Renal cortex interstitium (tissue), 11 donors: ENCODE measurements at regions not wholly inside any gene's neighbourhood (a gene's known extent, or its start where the extent isn't known, plus 50 kb on each side); places are given as distances from the start of the nearest gene placed in this dataset.

Experiments
- DNase-seq, 11 donors: peaks; one replicate each; pipeline ENCODE4 v3.0.0-alpha.2; 2013; ENCODE audit warnings: low read depth in 9 of 11, low spot score in 4 of 11; ENCODE audit errors: extremely low read depth in 1 of 11

GRCh38 chr20:6831461-6831860 lies 64.0 kb downstream of the BMP2 start:
- no peak for DNase-seq

DNA sequence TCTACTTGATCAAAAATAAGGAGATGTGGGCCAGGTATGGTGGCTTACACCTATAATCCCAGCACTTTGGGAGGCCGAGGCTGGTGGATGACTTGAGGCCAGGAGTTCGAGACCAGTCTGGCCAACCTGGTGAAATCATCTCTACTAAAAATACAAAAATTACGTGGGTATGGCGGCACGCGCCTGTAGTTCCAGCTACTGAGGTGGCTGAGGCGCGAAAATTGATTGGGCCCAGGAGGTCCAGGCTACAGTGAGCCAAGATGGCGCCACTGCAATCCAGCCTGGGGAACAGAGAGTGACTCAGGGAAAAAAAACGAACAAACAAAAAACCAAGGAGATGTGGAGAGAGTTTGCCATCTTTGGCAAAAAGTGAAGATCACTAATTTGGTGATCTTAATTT lies 65.3 kb downstream of the BMP2 start:
- no peak for DNase-seq

GRCh38 chr20:6835609-6836008 lies 68.1 kb downstream of the BMP2 start:
- DNase-seq = no peak

DNA sequence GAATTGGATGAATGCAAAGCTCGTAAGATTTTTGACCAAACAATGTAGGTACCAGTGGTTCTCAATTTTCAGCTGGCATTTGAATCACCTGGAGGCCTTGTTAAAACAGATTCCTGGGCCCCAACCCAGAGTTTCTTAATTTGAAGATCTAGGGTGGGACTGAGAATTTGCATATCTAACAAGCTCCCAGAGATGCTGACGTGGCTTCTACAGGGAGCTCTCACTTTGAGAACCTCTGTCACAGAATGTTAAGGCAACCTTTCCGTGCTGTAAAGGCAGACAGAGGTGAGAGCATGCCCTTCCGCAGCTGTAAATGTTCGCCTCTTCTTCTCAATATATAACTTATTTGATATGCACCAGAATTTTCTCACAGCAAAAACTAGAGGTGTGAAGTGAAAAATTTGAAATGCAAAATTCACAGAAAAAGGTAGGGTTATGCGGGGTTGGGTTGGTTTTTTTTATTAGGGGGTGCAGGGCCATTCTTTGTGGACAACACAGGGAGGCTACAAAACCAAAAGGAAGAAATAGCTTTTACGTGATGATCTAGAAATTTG lies 69.4 kb downstream of the BMP2 start:
- no peak for DNase-seq

DNA sequence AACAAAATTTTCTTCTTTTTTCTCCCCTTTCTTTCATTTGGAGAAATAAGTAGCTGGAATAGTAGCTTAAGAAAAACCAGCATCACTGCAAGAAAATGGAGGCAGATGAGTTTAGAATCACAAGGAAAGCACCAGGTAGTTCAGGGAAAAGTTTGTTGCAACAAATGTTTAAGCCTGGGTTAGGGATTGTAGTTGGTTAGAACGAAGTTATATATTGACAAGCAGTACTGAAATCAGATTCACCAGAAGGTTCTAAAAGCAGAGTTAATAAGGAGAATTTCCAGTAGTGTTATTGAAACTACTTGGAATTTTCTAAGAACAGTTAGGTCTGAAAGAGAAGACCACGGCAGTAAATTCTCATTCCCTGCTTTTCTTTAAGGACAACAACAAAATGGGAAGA lies 70.2 kb downstream of the BMP2 start:
- DNase-seq = no peak

GRCh38 chr20:6838181-6838826 lies 70.8 kb downstream of the BMP2 start:
- peak in 4 of 11 donors; percentile 12 to 42 (median 26) for DNase-seq

DNA sequence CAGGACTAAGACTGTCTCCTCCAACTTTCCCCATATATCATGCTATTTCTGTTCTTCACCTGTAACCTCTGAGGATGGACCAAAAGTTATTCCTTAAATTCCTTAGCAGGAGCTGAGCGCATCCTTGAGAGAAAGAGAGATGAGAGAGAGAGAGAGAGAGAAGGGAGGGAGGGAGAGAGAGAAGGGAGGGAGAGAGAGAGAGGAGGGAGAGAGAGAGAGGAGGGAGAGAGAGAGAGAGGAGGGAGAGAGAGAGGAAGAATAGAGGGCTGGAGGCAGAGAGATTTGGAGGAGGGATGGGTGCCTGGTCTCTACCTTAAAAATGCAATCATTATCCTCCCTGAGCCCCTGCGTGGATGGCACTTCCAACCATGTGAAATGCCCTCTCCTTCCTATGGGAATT lies 73.6 kb downstream of the BMP2 start:
- DNase-seq = no peak

DNA sequence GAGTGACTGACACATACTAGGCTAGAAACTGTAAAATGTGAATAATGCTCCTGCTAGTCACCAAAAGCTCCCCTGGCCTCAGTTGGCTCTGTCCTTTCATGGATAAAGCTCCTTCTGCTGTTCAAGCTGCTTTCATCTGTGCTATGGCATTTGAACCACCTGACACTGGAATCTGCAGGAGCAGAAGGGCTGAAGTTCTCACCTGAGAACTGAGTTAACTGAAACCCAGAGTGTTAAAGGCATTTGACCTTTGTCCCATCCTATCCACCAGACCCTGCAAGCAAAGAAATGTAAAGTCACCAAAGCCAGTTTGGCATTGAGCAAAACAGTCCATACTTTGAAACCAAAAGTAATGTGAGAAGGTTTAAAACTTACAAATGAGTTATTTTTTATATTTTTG lies 77.7 kb downstream of the BMP2 start:
- DNase-seq = peak in 1 of 11 donors; percentile 24

GRCh38 chr20:6848041-6848440 lies 80.6 kb downstream of the BMP2 start:
- DNase-seq = no peak

DNA sequence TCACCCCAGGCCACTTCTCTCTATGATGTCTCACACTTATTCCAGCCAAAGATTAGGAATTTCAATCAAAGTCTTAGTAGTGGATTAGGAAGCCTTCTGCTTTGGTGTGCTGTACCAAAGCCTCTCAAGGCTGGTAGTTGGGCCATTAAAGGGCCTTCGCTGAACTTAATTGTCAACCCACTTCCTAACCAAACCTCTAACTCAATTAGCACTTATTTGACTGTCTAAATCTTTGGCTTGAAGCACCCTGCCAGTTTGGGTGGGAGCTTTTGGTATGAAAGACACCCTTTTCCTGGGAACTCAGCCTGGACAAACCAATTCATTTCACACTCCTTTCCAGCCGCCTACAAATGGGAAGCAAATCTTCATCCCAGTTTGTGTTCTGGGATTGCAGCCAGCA lies 81.5 kb downstream of the BMP2 start:
- DNase-seq = no peak

- no peak for DNase-seq
These were observed 83.7 kb downstream of the BMP2 start for GRCh38 chr20:6851136-6851535.

DNA sequence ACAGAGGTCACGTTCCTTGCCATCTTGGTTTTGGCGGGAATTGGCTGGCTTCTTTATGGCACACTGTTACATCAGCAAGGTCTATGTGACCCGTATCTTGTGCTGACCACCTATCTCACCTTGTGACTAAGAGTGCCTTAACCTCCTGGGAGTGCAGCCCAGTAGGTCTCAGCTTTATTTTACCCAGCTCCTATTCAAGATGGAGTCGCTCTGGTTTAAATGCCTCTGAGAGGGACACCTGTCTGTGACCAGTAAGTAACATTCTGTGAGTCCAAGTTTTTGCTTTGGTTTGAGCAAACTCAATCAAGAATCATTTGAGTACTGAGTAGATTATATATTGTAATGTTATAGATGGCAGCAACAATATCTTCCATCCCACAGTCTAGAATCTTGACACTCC lies 85.0 kb downstream of the BMP2 start:
- no peak for DNase-seq

DNA sequence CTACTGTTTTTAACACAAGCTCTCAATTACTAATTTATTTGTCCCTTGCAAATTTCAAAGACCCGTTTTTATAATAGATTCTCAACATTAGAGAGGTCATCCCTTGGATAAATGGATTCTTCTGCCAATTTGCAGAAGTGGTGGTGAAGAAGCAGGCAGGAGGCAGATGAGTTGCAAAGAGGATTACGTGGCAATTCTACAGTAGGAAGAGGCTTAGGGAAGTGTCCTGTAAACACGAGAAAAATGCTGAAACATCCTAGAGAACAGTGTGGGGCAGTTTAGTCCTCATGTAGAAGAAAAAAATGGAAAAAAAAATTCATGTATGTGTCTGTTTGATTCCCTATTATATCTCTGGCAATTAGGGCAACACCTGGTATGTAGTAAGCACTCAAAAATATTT lies 87.6 kb downstream of the BMP2 start:
- no peak for DNase-seq

GRCh38 chr20:6855796-6856195 lies 88.3 kb downstream of the BMP2 start:
- DNase-seq = no peak

DNA sequence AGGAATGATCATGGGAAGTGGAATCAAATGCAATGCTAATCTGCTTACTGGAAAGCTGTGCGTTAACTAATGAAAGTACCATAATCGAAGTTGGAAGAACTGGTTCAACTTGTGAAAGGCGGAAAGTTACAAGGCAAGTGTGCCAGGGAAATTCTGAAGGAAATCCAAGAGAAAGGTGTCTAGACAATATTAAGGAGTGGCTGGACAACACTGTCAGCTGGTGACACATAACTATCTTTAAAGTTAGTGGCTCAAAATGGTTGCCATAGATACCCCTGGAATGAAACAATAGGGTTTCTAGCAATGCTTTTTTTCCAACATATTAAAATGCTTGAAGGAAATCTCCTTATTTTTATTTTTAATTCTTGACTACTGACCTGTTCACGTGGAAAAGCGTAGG lies 90.4 kb downstream of the BMP2 start:
- no peak for DNase-seq

DNA sequence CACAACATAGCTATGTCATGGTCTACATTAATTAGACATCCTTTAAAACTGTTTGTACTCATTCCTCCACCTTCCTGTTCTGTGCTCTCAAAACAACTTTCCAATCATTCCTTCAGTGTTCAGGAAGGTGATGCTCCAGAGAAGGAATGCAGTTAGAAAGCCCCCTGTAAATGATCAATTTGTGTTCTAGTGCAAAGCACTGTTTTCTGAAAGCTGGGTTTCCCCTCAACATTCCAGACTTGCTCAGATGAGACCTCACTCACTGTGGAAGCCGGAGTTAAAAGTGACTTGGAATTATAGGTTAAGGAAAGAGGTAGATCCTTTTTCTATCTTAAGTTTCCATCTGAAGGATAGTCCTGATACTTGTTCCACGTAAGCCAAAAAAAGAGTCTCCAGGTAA lies 95.9 kb downstream of the BMP2 start:
- peak in 1 of 11 donors; percentile 55 for DNase-seq

DNA sequence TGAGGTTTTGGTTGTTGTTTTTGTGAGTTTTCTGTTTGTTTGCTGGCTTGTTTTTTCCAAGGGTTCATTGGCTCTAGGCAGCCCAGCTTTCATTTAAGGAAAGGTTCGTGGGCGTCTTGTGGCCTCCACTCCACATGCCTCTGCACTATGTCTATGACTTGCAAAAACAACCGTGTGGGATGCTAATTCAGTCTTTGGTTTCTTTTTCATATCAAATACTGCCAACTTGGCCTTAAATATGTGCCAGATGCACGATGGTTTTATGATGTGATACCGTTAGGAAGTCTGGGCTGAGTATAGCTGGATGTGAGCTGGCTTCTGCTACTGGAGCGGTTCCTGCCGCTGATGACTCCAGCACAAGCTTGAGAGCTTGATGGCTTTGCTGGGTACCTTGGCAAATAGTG lies 96.3 kb downstream of the BMP2 start:
- DNase-seq = no peak

DNA sequence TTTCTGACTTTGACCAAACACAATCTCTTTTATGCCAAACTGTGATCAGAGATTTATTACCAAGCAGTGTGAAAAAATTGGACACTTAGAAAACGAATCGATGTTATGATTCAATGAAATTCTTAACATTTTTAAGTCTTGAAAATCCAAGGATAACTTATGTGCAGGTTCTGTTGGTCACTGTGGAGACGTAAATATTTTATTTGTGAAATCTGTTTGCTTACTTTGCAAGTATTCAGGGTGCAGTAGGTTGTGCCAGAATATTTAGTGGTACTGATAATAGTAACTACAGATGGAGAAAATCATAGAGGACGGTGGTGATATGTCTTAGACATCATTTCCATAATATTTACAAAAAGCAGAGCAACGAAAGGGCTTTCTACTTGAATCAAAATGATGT lies 97.3 kb downstream of the BMP2 start:
- no peak for DNase-seq

DNA sequence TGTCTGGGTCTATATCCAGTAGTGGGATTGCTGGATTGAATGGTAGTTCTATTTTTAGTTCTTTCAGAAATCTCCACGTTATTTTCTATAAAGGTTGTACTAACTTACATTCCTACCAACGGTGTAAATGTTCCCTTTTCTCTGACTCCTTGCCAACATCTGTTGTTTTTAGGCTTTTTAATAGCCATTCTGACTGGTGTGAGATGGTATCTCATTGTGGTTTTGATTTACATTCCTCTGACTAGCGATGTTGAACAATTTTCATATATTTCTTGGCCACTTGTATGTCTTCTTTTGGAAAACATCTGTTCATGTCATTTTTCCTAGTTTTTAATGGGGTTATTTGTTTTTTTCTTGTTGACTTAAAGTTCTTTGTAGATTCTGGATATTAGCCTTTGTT lies 99.3 kb downstream of the BMP2 start:
- DNase-seq = no peak

GRCh38 chr20:6868861-6869260 lies 101.4 kb downstream of the BMP2 start:
- no peak for DNase-seq

- no peak for DNase-seq
These were observed 103.1 kb downstream of the BMP2 start for GRCh38 chr20:6870559-6870958.
